ENCODE measurements at regions not wholly inside any gene's neighbourhood (a gene's known extent, or its start where the extent isn't known, plus 50 kb on each side); places are given as distances from the start of the nearest gene placed in this dataset.

DNA sequence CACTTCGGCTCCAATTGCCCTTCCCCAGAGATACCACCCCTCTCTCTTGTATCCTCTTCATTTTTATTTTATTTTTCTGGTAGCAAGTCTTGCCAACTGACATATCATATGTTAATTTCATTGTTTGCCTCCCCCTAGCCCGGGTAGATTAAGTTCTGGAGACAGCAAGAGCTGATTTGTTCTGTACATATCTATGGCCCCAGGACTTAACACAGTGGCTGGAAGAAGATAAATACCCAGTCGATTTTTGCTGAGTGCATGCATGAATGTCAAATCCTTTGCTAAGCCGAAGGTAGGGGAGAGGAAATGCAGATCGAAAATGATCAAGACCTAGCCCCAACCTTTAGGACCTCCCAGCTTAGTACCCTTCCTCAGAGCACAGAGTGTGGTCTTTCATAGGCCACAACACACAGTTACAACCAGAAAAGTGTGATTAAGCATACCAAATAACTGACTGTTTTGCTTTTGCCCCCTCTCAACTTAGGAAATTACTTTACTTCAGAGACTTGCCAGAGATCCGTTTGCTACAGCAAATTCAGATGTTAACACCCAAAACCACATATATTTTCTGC, 58.7 kb upstream of the KLF3 start:
- no peaks in the 10 kb centered on the region for H4K20me1 ChIP-seq (ENCODE audit: insufficient read depth, low read length)
- no TSS peak for BruUV-seq (replicated peaks)
- intact Hi-C loops (cut with micrococcal nuclease; ENCODE audit: unreplicated experiment) (no loop called here), in situ Hi-C loops (cut with HindIII; ENCODE audit: extremely low pct_ligation_motif_present, low pct_unique_long_range_greater_than_20kb) (no loop called here)
- TF ChIP-seq ZNF383 (CRISPR knock-in tag; IDR thresholded peaks at IDR 0.05; ENCODE audit: borderline replicate concordance) (no peak), BRCA1 (CRISPR knock-in tag; IDR thresholded peaks at IDR 0.05) (no peak), ZBTB43 (CRISPR knock-in tag; conservative IDR thresholded peaks at IDR 0.05) (no peak), ZBTB10 (CRISPR knock-in tag; IDR thresholded peaks at IDR 0.05; ENCODE audit: borderline replicate concordance) (no peak), HES4 (CRISPR knock-in tag; IDR thresholded peaks at IDR 0.05; ENCODE audit: borderline replicate concordance) (no peak), TEAD2 (CRISPR knock-in tag; IDR thresholded peaks at IDR 0.05) (no peak), SNAPC5 (CRISPR knock-in tag; IDR thresholded peaks at IDR 0.05; ENCODE audit: borderline replicate concordance) (no peak), GPN1 (CRISPR knock-in tag; IDR thresholded peaks at IDR 0.05; ENCODE audit: borderline replicate concordance) (no peak), RXRA (CRISPR knock-in tag; IDR thresholded peaks at IDR 0.05) (no peak), CEBPB (IDR thresholded peaks at IDR 0.05; ENCODE audit: borderline replicate concordance, low read depth, low read length) (no peak), NR2F1 (CRISPR knock-in tag; IDR thresholded peaks at IDR 0.05) (no peak), LRRFIP1 (CRISPR knock-in tag; conservative IDR thresholded peaks at IDR 0.05) (no peak)
- TF ChIP-seq, protein P1, sequence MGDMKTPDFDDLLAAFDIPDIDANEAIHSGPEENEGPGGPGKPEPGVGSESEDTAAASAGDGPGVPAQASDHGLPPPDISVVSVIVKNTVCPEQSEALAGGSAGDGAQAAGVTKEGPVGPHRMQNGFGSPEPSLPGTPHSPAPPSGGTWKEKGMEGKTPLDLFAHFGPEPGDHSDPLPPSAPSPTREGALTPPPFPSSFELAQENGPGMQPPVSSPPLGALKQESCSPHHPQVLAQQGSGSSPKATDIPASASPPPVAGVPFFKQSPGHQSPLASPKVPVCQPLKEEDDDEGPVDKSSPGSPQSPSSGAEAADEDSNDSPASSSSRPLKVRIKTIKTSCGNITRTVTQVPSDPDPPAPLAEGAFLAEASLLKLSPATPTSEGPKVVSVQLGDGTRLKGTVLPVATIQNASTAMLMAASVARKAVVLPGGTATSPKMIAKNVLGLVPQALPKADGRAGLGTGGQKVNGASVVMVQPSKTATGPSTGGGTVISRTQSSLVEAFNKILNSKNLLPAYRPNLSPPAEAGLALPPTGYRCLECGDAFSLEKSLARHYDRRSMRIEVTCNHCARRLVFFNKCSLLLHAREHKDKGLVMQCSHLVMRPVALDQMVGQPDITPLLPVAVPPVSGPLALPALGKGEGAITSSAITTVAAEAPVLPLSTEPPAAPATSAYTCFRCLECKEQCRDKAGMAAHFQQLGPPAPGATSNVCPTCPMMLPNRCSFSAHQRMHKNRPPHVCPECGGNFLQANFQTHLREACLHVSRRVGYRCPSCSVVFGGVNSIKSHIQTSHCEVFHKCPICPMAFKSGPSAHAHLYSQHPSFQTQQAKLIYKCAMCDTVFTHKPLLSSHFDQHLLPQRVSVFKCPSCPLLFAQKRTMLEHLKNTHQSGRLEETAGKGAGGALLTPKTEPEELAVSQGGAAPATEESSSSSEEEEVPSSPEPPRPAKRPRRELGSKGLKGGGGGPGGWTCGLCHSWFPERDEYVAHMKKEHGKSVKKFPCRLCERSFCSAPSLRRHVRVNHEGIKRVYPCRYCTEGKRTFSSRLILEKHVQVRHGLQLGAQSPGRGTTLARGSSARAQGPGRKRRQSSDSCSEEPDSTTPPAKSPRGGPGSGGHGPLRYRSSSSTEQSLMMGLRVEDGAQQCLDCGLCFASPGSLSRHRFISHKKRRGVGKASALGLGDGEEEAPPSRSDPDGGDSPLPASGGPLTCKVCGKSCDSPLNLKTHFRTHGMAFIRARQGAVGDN (CRISPR knock-in tag; IDR thresholded peaks at IDR 0.05), result no peak
- no peaks in the 10 kb centered on the region for H3K79me2 ChIP-seq (ENCODE audit: insufficient read depth, low read length)
- H3K27ac ChIP-seq (ENCODE audit: extremely low read length, insufficient read depth, low read length), result no peak overlapping the region
- WGBS (ENCODE audit: low lambda C conversion rate), result 38% methylated on average over 6 of the region's 6 CpGs
- no peaks in the 10 kb centered on the region for H3K36me3 ChIP-seq (replicated peaks in 1 of 2; ENCODE audit: control insufficient read depth in 1 of 2, insufficient read depth in 2 of 2, low read length in 2 of 2)
- CTCF ChIA-PET (ENCODE audit: low intra/inter-chr PET ratio, low total read pairs), result no interaction called here
- H3K4me1 ChIP-seq (ENCODE audit: insufficient read depth, low read length), result peaks cover 75% of the 10 kb centered on the region
- H3K4me3 ChIP-seq (replicated peaks in 1 of 3; ENCODE audit: insufficient read depth in 1 of 3, low read depth in 2 of 3, low read length in 3 of 3), result peak overlapping the region in 1 of 3 experiments; percentile 5; a peak in 1 of 6 replicates
- POLR2A ChIA-PET, result interaction anchor here (1.0 kb wide), 1 partner anchor 60 kb away, joined by 3 read pairs; no protein-coding TSS in a partner anchor
- H3K27me3 ChIP-seq (ENCODE audit: control insufficient read depth in 1 of 2, insufficient read depth in 2 of 2, low read length in 2 of 2), result no peaks in the 10 kb centered on the region; a peak in 1 of 5 replicates
- H3K4me2 ChIP-seq (ENCODE audit: low read depth, low read length), result peak overlapping the region; percentile 54
- DNase-seq (ENCODE audit: low spot score), result no peak
- FAIRE-seq, result no peak
- H2AFZ ChIP-seq (ENCODE audit: low read length), result peak overlapping the region; percentile 66
- H3K9me3 ChIP-seq (ENCODE audit: low read length), result no peaks in the 10 kb centered on the region
- no peak for ATAC-seq
- H3K9ac ChIP-seq (ENCODE audit: insufficient read depth, low read depth, low read length), result no peak overlapping the region
